SK-N-SH treated with all-trans-retinoic acid at 6 μM for 48 hours (cell line): ENCODE measurements at regions not wholly inside any gene's neighbourhood (a gene's known extent, or its start where the extent isn't known, plus 50 kb on each side); places are given as distances from the start of the nearest gene placed in this dataset.

Experiments
- ATAC-seq: fragments of 200-7000 bp; cut with Tn5 transposase; 3 replicates; pipeline ENCODE4 v1.9.1; 2020; ENCODE audit warnings: mild to moderate bottlenecking, moderate library complexity
- ARNTL ChIP-seq: fragments of 450-650 bp; formaldehyde crosslinking; IDR thresholded peaks from 2 replicates; pipeline ENCODE4 v1.5.0; 2020; ENCODE audit warnings: low read depth, mild to moderate bottlenecking, moderate library complexity, borderline replicate concordance
- BACH2 ChIP-seq: fragments of 250-450 bp; sonication (Bioruptor Pico); IDR thresholded peaks from 2 replicates; pipeline ENCODE4 v1.9.0; 2021; ENCODE audit warnings: mild to moderate bottlenecking, borderline replicate concordance
- ESRRG ChIP-seq: fragments of 250-450 bp; sonication (Bioruptor Pico); IDR thresholded peaks from 2 replicates; pipeline ENCODE4 v1.6.1; 2021; ENCODE audit warnings: mild to moderate bottlenecking
- GLIS3 ChIP-seq: fragments of 250-450 bp; sonication (Bioruptor Pico); IDR thresholded peaks from 2 replicates; pipeline ENCODE4 v1.5.0; 2020; ENCODE audit warnings: mild to moderate bottlenecking, moderate library complexity
- ISL1 ChIP-seq: fragments of 250-450 bp; sonication (Bioruptor Pico); IDR thresholded peaks from 2 replicates; pipeline ENCODE4 v2.1.2; 2022; ENCODE audit warnings: mild to moderate bottlenecking, moderate library complexity
- OSR1 ChIP-seq: fragments of 250-450 bp; sonication (Bioruptor Pico); IDR thresholded peaks from 2 replicates; pipeline ENCODE4 v1.8.0; 2022; ENCODE audit warnings: moderate library complexity, mild to moderate bottlenecking, inconsistent platforms
- SNAI2 ChIP-seq: fragments of 250-450 bp; sonication (Bioruptor Pico); IDR thresholded peaks from 2 replicates; pipeline ENCODE4 v1.5.0; 2020; ENCODE audit warnings: mild to moderate bottlenecking, moderate library complexity
- TOX ChIP-seq: fragments of 250-450 bp; sonication (Bioruptor Pico); IDR thresholded peaks from 2 replicates; pipeline ENCODE4 v1.8.0; 2021; ENCODE audit warnings: mild to moderate bottlenecking, moderate library complexity, borderline replicate concordance
- ZC3H10 ChIP-seq: fragments of 250-450 bp; sonication (Bioruptor Pico); IDR thresholded peaks from 2 replicates; pipeline ENCODE4 v1.5.1; 2021; ENCODE audit warnings: mild to moderate bottlenecking, moderate library complexity
- ZFP3 ChIP-seq: fragments of 250-450 bp; sonication (Bioruptor Pico); IDR thresholded peaks from 2 replicates; pipeline ENCODE4 v1.5.0; 2020; ENCODE audit warnings: mild to moderate bottlenecking, moderate library complexity
- ZFP30 ChIP-seq: fragments of 450-650 bp; formaldehyde crosslinking; IDR thresholded peaks from 2 replicates; pipeline ENCODE4 v1.5.0; 2022; ENCODE audit warnings: mild to moderate bottlenecking, moderate library complexity
- ZNF565 ChIP-seq: fragments of 450-650 bp; formaldehyde crosslinking; conservative IDR thresholded peaks from 2 replicates; pipeline ENCODE4 v1.5.0; 2020; ENCODE audit warnings: low read depth, mild to moderate bottlenecking, moderate library complexity
- ZNF70 ChIP-seq: fragments of 450-650 bp; formaldehyde crosslinking; IDR thresholded peaks from 2 replicates; pipeline ENCODE4 v1.5.0; 2020; ENCODE audit warnings: mild to moderate bottlenecking, moderate library complexity
- ZNF8 ChIP-seq: fragments of 450-650 bp; formaldehyde crosslinking; IDR thresholded peaks from 2 replicates; pipeline ENCODE4 v1.5.0; 2020; ENCODE audit warnings: mild to moderate bottlenecking, moderate library complexity
- TF ChIP-seq, protein P1 (sequence below): fragments of 250-450 bp; sonication (Bioruptor Pico); IDR thresholded peaks from 2 replicates; pipeline ENCODE4 v1.5.0; 2020; ENCODE audit warnings: mild to moderate bottlenecking, moderate library complexity
- TF ChIP-seq, protein P2 (sequence below): fragments of 250-450 bp; sonication (Bioruptor Pico); IDR thresholded peaks from 2 replicates; pipeline ENCODE4 v1.8.0; 2020; ENCODE audit warnings: mild to moderate bottlenecking, moderate library complexity, borderline replicate concordance
- TF ChIP-seq, protein P3 (sequence below): fragments of 250-450 bp; sonication (Bioruptor Pico); IDR thresholded peaks from 2 replicates; pipeline ENCODE4 v1.8.0; 2021; ENCODE audit warnings: low read depth, mild to moderate bottlenecking, moderate library complexity, borderline replicate concordance
- TF ChIP-seq, protein P4 (sequence below): fragments of 250-450 bp; sonication (Bioruptor Pico); IDR thresholded peaks from 2 replicates; pipeline ENCODE4 v1.5.1; 2020; ENCODE audit warnings: low read depth, mild to moderate bottlenecking, moderate library complexity

DNA sequence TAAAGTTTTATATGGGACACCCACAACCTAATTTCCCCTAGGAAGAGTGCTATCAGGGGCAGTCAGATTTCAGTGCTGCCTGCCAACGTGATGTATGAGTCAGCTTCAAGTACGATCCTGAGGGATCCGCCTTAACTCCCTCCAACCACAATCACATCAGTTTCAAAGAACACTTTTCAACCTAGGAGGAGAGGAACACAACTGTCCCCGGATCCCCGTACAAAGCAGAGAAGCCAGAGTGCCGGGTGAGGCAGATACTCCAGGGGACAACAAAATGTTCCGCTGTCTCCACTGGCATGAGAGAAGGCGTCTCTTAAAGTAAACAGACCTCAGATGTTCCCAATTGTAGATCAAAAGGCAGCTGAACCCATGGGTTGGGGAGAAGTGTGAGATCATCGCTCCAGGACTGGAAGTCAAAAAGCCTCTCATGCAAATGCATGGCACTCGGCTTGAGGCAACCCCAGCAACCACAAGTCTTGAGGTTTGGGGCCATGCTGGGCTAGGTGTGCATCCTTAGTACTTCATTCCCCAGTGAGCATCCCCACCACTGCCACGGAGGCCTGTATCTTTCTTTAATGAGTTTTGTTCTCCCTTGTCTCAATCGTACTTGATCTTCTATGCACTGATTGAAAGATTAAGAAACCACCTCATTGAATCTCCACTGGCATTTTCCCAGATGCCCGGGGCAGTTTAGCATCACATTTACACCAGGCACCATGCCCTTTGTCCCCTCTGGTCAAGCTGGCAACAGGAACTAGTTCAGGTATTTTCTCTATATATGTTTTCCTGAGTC is 91.0 kb upstream of the CCBE1 start:
- TF ChIP-seq SNAI2 (CRISPR knock-in tag) (no peak), ISL1 (CRISPR knock-in tag) (no peak)
- peak; percentile 89 for ATAC-seq

DNA sequence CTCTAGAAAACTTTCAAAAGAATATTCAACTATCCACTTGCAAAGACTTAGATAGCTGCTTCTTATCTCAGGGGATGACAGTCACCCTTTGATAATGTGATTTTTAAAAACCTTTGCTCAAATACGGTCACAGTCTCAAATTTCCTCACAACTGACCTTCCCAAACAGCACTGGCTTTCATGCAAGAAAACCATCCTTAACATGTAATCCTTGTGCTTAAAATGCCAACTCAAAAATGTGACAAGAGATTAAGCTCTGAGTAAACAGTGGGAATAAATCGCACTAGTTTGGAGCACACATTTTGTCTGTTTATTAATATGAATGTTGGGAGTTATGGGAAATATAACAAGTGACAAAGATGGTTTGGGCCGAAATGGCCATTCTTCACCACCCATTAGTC is 87.5 kb upstream of the CCBE1 start:
- no peak for ATAC-seq
- TF ChIP-seq ARNTL (no peak), ZFP30 (CRISPR knock-in tag) (no peak), ZC3H10 (CRISPR knock-in tag) (no peak), ZNF565 (CRISPR knock-in tag) (no peak), ESRRG (CRISPR knock-in tag) (no peak), TOX (CRISPR knock-in tag) (no peak)
- TF ChIP-seq, protein P1, sequence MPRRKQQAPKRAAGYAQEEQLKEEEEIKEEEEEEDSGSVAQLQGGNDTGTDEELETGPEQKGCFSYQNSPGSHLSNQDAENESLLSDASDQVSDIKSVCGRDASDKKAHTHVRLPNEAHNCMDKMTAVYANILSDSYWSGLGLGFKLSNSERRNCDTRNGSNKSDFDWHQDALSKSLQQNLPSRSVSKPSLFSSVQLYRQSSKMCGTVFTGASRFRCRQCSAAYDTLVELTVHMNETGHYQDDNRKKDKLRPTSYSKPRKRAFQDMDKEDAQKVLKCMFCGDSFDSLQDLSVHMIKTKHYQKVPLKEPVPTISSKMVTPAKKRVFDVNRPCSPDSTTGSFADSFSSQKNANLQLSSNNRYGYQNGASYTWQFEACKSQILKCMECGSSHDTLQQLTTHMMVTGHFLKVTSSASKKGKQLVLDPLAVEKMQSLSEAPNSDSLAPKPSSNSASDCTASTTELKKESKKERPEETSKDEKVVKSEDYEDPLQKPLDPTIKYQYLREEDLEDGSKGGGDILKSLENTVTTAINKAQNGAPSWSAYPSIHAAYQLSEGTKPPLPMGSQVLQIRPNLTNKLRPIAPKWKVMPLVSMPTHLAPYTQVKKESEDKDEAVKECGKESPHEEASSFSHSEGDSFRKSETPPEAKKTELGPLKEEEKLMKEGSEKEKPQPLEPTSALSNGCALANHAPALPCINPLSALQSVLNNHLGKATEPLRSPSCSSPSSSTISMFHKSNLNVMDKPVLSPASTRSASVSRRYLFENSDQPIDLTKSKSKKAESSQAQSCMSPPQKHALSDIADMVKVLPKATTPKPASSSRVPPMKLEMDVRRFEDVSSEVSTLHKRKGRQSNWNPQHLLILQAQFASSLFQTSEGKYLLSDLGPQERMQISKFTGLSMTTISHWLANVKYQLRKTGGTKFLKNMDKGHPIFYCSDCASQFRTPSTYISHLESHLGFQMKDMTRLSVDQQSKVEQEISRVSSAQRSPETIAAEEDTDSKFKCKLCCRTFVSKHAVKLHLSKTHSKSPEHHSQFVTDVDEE (CRISPR knock-in tag) = no peak
- TF ChIP-seq, all 23 proteins: peak for 0

DNA sequence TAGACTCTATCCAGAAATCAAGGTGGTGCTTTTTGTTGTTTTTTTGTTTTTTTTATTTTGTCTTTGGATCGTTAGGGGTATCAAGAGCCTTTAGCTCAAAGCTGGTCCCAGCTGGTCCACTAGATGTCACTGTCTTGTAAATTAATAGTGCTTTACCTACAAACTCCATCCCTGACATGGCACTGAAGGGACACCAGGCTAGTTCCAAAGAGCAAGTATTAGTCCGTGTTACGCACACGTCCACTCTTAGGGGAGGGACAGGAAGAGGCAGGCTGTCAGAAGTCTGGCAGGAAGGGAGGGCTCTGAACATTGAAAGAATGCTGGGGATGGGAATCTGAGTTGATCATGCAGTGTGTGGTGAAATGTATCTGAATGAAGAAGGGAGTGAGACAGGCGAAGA is 85.9 kb upstream of the CCBE1 start:
- ATAC-seq = peak; percentile 80
- TF ChIP-seq ZFP3 (CRISPR knock-in tag) (no peak), ZNF8 (CRISPR knock-in tag) (no peak)

DNA sequence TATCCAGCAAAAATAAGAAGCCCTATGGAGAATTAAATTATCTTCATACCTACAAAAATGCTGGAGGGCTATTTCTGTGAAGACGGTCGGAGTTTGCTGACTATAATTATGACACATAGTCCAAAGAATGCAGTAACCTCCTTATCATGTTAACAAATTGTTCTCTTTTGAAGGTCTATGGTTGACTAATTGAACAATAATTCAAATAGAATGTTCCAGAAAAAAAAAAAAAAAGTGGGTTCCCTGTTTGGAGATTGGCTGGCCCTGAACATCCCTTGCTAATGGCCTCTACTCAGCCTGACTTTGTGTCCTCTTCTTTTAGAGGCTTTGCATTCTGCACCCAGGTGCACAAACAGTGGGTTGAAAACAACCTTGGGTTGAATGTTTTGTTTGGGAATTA is 82.8 kb upstream of the CCBE1 start:
- TF ChIP-seq BACH2 (no peak), GLIS3 (CRISPR knock-in tag) (no peak), ISL1 (CRISPR knock-in tag) (peak; percentile 95), ZFP3 (CRISPR knock-in tag) (no peak), ZNF8 (CRISPR knock-in tag) (no peak), ESRRG (CRISPR knock-in tag) (no peak), OSR1 (no peak), ZNF70 (CRISPR knock-in tag) (no peak)
- TF ChIP-seq, protein P2, sequence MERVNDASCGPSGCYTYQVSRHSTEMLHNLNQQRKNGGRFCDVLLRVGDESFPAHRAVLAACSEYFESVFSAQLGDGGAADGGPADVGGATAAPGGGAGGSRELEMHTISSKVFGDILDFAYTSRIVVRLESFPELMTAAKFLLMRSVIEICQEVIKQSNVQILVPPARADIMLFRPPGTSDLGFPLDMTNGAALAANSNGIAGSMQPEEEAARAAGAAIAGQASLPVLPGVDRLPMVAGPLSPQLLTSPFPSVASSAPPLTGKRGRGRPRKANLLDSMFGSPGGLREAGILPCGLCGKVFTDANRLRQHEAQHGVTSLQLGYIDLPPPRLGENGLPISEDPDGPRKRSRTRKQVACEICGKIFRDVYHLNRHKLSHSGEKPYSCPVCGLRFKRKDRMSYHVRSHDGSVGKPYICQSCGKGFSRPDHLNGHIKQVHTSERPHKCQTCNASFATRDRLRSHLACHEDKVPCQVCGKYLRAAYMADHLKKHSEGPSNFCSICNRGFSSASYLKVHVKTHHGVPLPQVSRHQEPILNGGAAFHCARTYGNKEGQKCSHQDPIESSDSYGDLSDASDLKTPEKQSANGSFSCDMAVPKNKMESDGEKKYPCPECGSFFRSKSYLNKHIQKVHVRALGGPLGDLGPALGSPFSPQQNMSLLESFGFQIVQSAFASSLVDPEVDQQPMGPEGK (CRISPR knock-in tag) = peak; percentile 73; the same call in 1 of the 2 replicates
- TF ChIP-seq, protein P3, sequence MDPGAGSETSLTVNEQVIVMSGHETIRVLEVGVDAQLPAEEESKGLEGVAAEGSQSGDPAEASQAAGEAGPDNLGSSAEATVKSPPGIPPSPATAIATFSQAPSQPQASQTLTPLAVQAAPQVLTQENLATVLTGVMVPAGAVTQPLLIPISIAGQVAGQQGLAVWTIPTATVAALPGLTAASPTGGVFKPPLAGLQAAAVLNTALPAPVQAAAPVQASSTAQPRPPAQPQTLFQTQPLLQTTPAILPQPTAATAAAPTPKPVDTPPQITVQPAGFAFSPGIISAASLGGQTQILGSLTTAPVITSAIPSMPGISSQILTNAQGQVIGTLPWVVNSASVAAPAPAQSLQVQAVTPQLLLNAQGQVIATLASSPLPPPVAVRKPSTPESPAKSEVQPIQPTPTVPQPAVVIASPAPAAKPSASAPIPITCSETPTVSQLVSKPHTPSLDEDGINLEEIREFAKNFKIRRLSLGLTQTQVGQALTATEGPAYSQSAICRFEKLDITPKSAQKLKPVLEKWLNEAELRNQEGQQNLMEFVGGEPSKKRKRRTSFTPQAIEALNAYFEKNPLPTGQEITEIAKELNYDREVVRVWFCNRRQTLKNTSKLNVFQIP (CRISPR knock-in tag) = no peak; the same call in 1 of the 2 replicates
- TF ChIP-seq, protein P1 (CRISPR knock-in tag) = peak; percentile 46; the same call in 1 of the 2 replicates
- TF ChIP-seq, protein P4, sequence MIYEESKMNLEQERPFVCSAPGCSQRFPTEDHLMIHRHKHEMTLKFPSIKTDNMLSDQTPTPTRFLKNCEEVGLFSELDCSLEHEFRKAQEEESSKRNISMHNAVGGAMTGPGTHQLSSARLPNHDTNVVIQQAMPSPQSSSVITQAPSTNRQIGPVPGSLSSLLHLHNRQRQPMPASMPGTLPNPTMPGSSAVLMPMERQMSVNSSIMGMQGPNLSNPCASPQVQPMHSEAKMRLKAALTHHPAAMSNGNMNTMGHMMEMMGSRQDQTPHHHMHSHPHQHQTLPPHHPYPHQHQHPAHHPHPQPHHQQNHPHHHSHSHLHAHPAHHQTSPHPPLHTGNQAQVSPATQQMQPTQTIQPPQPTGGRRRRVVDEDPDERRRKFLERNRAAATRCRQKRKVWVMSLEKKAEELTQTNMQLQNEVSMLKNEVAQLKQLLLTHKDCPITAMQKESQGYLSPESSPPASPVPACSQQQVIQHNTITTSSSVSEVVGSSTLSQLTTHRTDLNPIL (CRISPR knock-in tag) = peak; percentile 74

More for the DNA sequence above, 82.8 kb upstream of the CCBE1 start:
- peak; percentile 76 for ATAC-seq
